ENCODE measurements at regions not wholly inside any gene's neighbourhood (a gene's known extent, or its start where the extent isn't known, plus 50 kb on each side); places are given as distances from the start of the nearest gene placed in this dataset.

DNA sequence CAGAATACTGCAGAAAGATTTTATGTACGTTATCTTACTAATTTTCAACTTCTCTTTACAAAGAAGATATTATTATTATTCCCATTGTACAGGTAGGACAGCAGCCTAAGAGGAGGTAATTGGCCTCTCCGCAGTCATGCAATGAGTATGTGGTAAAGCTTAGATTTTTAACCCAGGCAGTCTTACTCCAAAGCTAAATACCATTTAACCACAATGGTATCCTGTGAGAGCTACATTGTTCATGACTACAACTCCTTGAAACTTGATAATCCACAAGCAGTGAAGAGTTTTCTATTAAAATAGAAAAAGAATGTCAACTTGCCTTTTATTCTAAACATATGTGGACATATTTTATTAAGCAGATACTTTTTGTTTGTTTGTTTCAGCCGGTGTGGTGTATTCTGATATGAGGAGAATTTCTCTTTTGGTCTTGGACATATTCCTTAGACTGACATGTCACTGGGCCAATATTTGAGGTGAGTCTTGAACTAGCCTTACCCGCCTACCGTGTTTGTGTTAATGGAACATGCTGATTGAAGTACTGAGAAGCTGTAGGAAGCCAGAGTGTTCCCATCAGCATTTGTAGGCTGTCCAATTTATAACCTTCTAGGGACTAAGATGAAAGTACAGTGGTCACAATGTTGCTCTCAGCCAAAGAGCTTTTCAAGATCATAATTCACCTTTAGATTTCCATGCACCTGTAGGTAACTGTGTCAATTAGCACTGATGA, 293.9 kb upstream of the DCC start:
- DNase-seq (ENCODE audit: low read depth, low spot score) = no peak

DNA sequence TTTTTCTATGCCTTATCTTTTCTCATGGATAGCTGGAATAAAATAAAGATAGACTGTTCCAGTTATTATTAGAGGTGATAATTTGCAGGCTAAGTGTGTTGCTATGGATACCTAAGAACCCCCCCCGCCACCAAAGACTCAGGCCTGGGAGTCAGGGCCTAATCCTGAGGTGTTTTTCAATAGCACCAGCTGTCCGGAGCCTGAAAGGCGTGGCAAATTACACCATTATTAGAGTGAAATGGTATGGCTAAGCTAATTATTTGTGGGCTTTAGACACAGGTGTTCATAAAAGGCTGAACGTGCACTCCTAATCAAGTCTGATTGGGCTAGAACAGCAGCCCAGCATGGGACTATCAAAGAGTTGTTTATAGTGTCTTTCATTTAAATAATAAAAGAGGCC, 293.2 kb upstream of the DCC start:
- no peak for DNase-seq (ENCODE audit: low read depth, low spot score)

DNA sequence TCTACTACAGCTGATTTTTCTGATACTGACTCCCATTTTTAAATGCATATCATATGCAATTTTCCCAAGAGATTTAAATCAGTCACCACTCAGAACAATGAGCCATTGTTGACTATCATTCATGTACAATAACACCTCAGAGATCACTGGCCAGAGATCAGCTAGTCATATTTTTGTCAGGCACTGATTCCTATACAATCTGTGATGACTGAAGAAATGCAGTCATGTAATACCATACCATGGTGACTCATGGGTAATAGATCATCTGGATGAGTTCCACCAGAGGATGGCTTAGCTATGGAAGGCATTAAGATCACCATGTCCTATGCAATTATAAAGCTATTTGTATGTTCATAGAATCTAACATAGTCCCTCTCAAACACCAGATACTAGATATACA, 285.7 kb upstream of the DCC start:
- DNase-seq (ENCODE audit: low read depth, low spot score) = no peak

DNA sequence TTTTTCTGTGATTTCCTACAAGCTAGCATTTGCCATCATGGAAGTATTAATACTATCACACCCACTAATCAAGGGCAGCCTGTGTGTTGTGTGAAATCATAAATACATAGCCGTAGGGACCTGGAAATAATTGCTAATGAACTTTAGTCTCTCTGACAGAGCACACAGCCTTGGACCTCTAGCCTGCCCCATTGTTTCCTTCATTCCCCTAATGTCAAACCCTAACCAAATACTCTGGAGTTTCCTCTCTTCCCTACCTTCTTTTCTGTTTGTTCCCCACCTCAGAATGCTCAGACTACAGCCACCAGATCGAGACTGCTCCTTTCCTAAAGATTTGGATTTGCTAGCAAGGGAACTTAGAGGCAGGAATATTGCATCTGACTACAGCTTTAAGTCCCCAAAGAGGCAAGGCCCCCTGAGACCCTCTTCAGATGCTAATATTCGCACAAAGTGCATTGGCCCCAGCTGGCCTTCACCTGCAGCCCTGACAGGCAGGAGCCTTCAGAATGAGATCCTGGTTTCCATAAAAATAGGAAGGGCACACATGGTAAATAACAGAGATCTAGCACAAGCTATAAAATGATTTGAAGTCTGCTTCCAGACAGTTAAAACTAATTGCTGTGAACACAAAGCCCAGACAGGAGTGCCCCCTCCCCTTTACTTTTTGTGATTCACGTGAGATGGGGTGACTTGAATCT, 279.2 kb upstream of the DCC start:
- peak; percentile 2 for DNase-seq (ENCODE audit: low read depth, low spot score)

DNA sequence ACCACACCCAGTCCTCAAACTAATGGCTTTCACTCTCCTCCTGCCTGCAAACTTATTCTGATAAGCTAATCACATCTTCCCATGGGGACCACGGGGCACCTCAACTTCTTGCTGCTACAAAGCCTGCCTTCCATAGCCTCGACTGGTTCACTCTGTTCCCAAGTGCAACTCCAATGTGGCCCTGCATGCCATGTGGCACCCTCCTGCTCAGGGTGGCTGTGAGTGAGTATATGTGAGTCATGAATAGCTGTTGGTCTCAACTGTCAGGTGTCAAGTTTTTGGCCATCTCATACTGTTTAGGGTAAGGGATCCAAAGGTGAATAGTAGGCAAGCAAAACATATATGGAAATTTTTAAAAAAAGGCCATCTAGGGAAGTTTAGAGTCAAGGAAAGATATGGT, 276.1 kb upstream of the DCC start:
- DNase-seq (ENCODE audit: low read depth, low spot score) = no peak

DNA sequence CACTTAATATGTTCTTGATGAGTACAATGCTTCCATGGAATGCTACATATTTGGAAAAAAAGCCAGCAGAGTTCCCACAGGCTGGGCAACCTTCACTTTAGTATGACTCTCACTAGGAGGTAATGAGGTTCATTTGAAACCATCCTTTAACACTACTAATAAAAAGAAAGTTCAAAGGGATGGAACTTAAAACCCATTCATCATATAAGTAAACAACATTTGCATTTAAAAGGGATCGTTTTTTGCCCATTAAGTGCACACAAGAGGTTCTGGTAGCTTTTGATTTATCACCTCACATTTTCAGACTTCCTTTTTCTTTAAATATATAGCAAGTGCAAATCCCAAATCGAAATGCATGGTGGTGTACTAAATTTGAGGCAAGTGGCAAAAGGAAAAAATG, 270.8 kb upstream of the DCC start:
- no peak for DNase-seq (ENCODE audit: low read depth, low spot score)

DNA sequence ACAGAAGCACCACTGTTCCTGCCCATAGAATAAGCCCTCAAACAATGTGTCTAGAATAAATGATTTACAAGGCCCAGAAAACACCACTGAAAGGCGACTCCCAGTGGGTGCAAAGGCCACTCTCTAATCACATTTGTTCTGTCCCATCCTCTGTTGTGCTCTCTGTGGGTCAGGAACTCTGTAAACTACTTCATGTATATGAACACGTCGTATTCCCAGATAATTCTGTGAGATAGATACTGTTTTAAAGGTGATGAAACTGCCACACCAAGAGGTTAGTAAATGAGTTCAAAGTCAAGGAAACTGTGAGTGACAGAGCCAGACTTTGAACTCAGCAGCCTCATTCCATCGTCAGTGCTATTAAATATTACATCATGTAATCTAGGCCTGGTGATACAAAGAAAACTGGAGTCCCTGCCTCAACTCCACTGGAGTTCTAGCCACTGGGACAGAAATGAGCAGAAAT, 269.7 kb upstream of the DCC start:
- DNase-seq (ENCODE audit: low read depth, low spot score) = no peak

DNA sequence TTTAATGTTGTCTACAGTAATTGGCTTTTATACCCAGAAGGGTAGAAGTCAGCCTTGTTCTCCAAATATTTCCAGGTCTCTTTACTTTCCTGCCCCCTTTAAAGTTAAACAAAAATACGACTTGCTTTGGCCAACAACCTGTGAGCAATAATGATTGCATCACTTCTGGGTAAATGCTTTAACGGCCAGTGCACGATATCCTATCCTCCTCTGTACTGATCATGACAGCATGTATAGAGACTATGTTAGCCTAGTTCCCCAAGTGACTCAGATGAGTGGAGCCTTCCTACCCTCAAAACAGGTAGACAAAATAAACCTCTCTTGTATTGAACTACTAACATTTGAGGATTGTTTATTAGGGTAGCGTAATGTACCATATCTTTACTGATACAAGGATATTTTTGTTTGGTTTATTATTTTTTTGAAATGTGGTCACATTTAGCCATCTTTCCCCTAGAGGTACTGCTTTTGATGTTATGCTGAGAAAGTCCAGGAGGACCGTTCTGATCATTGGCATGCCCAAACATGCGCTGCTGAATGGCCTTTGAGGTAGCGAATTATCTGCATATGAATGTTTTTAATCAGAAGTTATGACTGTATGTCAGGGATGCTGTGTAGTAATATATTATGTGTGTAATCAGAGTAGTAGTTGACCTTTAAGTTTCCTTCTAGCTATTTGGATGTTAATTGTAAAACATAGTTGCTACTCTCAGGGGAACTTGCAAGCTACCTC, 262.6 kb upstream of the DCC start:
- DNase-seq (ENCODE audit: low read depth, low spot score) = no peak

DNA sequence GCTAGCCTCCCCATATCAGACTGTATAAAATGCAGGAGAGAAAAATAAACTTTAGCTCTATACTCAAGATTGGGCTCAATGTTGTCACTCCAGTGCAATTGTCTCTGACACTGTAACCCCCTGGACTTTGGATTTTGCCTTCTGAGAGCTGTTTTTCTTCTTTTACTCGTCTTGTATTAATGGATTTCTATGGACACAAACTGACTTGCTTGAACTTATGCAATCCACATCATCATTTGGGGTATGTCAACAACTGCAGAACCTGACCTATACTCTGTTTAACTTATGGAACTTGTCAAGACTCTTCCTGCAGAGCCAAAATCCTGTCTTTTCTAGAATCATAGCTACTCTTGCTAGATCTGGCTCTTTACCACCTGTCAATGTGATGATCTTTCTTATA, 257.8 kb upstream of the DCC start:
- no peak for DNase-seq (ENCODE audit: low read depth, low spot score)

DNA sequence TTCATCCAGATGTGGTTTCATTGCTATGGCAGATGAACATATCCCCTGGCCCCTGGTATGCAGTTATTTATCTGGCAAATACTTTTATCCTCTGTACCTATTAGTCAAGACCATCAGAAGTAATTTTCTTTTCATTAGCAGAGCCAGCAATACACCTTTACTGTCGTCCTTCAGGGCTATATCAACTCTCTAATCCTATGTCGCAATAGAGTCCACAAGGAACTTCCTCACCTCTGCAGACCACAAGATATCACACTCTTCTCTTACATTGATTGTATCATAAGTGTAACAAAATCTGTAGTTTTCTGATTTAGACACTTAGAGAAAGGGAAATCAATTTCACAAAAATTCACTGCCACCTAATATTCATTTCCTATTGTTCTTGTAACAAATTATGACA, 252.9 kb upstream of the DCC start:
- no peak for DNase-seq (ENCODE audit: low read depth, low spot score)

DNA sequence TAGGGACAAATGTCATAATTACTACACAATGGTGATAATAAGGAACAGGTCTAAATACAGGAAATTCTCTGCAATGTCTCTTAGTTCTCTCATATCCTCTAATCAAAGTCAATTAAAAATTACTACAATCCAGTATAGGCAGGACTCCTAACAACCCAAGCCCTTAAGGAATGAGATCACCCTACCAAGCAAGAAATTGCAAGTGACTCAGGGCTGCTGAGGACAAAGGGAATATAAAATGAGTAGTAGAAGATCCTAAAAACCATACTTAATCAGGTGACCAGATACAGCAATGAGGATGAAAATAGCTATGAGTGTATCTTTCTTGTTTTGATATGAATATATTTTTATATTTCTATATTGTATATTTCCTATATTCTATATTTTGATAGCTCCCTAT, 250.0 kb upstream of the DCC start:
- DNase-seq (ENCODE audit: low read depth, low spot score) = no peak

DNA sequence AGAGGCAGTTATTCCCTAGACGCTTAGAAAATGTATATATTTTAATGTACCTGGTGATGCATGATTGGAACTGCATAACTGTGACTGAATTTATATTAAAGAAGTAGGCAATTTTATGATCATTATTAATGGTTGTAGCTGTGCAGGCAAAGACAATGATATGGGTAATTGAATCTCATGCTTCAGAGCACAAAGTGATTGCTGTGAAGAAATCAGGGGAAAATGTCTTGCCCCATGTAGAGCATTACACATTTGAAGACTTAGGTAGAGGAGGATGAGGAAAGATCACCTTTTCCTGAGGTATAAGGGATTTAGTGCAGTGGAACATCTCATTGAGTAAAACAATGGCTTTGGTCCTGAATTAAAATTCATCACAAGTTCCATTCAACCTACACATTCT, 246.8 kb upstream of the DCC start:
- no peak for DNase-seq (ENCODE audit: low read depth, low spot score)

DNA sequence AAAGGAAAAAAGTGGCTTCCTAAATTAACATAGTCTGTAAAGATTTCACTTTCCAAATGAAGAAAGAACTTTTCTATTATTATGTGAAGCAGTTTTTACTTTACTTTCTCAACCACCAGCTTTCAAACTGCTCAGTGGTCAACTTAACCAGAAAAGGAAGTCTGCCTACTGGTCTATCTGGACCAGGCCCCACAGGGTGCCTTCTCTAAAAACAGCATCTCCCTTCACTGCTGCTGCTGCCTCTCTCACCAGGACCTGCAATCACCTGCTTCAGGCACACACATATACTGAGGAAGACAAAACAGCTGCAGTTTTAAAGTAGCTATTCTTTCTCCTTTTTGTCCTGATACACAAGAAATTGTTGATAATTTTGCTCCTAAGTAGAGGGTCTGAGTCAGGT, 221.3 kb upstream of the DCC start:
- no peak for DNase-seq (ENCODE audit: low read depth, low spot score)

DNA sequence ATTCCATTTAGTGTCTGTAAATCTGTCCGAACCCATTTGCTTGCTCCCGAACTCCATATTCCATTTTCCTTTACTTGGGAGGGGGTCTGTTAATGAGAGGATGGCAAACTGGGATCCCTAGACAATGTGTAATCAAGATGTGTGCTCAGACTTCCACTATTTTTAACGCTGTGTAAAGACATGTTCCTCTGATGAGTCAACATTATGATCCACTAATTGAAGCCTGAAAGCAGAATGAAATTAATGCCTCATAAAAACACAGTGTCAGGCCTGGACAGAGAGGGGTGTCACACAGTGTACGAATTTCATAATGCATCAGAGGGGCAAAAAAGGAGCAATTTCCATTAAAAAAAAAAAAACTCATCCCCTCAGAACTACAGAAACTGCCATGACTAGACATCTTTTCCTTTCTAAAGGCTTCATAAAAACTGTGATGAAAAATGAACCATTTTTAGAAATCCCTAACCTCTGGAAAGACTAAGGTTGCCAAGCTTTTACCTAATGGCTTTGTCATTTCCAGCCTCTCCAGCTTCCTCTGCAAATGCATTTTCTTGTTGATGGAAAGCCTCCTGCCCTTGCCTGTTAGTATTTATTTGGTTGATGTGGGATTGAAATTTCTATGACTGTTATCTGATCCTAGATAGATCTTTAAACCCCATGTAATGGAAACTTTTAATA, 209.2 kb upstream of the DCC start:
- DNase-seq (ENCODE audit: low read depth, low spot score) = no peak

DNA sequence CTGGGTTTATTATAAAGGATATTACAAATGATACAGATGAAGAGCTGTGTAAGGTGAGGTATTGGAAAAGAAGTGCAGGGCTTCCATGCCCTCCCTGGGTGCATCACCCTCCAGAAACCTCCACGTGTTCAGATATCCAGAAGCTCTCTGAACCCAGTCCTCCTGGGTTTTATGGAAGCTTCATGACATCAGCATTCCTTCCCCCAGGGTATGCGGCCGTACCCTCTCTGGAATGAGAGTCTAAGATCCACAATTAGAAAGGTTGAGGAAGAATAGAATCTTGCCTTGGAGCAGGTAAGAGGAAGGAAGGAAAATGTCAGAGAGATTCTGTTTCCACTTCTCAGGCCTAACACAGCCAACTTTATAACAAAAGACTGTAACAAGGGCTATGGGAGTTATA, 208.2 kb upstream of the DCC start:
- no peak for DNase-seq (ENCODE audit: low read depth, low spot score)

DNA sequence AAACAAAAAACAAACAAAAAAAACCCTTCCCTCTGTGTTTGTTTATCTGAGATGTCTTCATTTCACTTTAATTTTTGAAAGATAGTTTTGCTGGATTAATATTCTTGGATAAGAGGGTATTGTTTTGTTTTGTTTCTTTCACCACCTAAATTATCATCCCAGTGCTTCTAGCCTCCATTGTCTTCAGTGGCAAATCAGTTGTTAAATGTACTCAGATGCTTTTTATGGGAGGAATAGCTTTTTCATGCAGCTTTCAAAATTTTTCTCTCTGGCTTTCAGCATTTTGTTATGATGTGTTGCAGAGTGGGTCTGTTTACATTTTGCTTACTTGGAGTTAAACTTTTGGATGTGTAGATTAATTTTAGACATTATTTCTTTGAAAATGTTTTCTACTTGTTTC, 203.5 kb upstream of the DCC start:
- DNase-seq (ENCODE audit: low read depth, low spot score) = no peak

DNA sequence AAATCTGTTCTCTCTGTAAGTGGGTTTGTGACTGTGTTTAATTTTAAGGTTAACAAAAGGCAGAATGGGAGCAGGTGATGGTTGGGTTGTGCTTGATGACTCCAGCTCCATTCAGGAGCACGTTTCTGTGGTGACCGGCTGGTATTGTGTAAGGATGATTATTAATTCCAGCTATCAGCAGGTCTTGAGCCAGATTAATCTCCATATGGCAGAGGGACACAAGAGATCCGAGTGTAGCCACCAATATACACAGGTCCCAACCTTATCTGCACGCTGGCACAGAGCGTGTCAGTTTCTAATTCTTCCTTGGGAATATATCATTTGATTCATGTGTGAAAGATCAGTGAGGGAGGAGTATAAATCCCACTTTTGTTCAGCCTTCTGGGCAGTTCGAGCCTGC, 199.0 kb upstream of the DCC start:
- no peak for DNase-seq (ENCODE audit: low read depth, low spot score)

DNA sequence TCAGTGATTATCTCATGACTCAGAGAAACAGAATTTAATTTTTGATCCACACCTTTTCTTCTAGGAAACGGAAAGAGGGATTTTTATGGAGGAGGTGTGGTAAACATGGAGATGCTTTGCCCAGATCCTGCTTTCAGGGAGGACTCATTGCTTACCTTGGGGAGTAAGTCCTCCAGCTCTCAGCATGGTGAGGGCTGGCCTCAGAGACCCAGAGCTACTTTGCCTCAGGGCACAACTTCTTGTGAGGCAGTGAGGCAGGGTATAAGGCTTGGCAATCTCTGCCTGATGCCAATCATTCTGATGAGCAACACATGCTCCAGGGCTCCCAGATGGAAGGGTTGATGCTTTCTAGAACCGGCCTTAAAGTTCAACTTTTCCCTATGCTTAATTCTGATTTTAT, 189.9 kb upstream of the DCC start:
- DNase-seq (ENCODE audit: low read depth, low spot score) = no peak

DNA sequence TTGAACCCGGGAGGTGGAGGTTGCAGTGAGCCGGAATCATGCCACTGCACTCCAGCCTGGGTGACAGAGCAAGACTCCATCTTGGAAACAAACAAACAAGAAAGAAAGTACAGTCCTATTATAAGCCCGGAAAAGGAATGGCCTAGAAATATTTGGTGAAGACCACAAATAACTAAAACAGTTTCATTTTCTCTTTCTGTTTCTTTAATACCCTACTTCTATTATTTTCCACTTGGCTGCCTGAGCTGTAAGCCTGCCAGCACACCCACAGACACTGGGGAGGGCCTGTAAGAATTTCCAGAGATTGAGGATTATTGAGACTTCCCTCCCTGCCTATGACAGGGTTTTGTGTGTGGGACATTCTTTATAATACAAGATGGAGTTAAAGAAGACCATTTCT, 188.0 kb upstream of the DCC start:
- no peak for DNase-seq (ENCODE audit: low read depth, low spot score)

DNA sequence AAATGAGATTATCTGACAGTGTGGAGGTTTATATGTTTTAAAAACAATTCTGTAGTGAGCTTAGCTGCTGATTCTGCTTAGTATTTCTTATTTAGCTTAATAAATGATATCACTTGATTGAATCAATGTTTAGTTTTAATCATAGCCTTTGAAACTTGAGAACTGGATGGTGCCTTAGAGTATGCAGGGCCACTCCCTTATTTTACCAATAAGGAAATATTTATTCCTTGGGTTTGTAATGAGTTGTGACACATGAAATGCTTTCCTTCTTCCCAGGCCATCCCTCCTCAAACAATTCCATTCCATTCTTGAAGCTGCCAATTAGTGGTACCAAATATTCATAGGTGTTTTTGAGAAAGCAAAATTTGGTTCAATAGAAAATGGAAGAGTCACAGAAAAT, 183.8 kb upstream of the DCC start:
- no peak for DNase-seq (ENCODE audit: low read depth, low spot score)

DNA sequence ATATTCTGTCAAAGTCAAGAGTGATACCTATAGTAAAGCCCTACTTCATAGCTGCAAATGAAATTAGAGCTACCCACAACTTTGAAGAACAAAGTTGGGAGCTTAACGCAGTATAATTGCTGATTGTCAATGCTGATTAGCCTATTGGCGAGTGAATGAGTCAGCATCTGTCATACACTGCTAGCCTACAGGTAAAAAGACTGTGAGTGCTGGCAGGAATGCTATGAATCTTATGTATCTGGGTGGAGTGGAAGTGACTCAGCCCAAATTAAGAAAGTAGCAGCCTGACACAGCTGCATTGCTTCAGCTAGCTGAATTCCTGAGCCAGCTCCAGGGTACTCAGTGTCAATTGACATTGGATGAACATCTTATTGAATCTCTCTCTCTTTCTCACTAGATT, 179.4 kb upstream of the DCC start:
- peak; percentile 76 for DNase-seq (ENCODE audit: low read depth, low spot score)

DNA sequence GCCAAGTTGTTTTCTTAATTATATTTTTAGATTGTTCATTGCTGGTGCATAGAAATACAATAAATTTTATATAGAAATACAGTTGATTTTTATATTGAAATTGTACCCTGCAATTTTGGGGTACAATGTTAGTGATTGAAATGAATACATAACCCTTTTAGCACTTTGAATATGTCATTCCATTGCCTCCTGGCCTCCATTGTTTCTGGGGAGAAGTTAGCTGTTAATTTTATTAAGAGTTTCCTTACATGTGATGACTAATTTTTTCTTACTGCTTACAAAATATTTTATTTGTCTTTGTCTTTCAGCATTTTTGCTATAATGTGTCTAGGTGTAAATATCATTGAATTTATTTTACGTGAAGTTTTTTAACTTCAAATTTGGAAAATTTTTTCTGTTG, 176.5 kb upstream of the DCC start:
- no peak for DNase-seq (ENCODE audit: low read depth, low spot score)

Data from iPS DF 19.7 (cell line).